Panc1 (cell line): ENCODE measurements at regions not wholly inside any gene's neighbourhood (a gene's known extent, or its start where the extent isn't known, plus 50 kb on each side); places are given as distances from the start of the nearest gene placed in this dataset.

Source experiments
- CTCF ChIP-seq: fragments of 450-650 bp; IDR thresholded peaks from 2 replicates; pipeline ENCODE4 v1.5.1; 2017; ENCODE audit warnings: mild to moderate bottlenecking
- POLR2AphosphoS5 ChIP-seq: IDR thresholded peaks from 2 replicates; pipeline ENCODE4 v1.6.1; 2012; ENCODE audit warnings: mild to moderate bottlenecking, low read depth, low read length, moderate library complexity
- REST ChIP-seq, 2 experiments: IDR thresholded peaks; 2 replicates each; pipeline ENCODE4 v1.6.1; 2011 to 2012; ENCODE audit warnings: low read depth in 2 of 2, control low read depth in 1 of 2, low read length in 1 of 2, mild to moderate bottlenecking in 1 of 2, moderate library complexity in 1 of 2; ENCODE audit not compliant: insufficient read depth in 1 of 2
- TCF7L2 ChIP-seq: IDR thresholded peaks from 2 replicates; pipeline ENCODE4 v1.6.1; 2011; ENCODE audit warnings: mild to moderate bottlenecking, low read depth, low read length, inconsistent platforms

DNA sequence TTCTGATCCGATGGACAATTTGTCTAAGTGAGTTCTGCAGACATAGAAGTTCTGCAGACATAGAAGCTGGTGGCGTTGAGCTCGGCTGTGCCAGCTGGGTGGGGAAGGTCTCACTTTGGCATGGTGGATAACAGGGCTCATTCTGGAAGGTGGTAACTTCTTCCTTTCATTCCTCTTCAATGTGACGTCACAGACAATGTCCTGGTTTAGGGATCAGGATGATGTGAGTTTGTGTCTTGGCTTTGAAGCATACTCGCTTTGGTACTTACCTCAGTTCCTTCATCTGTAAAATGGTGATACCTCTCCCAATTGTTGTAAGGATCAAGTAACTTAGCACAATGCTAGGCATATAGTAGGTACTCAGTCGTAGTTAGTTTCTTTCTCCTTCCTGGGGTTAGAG, 408.8 kb upstream of the ASIC2 start:
- TF ChIP-seq CTCF (no peak), REST (IDR thresholded peaks at IDR 0.05; ENCODE audit: insufficient read depth in 1 of 2, low read depth in 2 of 2, low read length in 1 of 2) (no peak), POLR2AphosphoS5 (no peak), TCF7L2 (no peak)
